GM13977 (cell line): ENCODE measurements at regions not wholly inside any gene's neighbourhood (a gene's known extent, or its start where the extent isn't known, plus 50 kb on each side); places are given as distances from the start of the nearest gene placed in this dataset.

Experiments used
- DNase-seq: peaks from one replicate; pipeline ENCODE4 v3.0.0; 2012; ENCODE audit warnings: low spot score
- in situ Hi-C: fragments of 300-500 bp; cut with MboI; formaldehyde crosslinking; loops from one replicate; pipeline ENCODE4 v1.12.0; 2022; ENCODE audit warnings: low sequenced_read_pairs, low pct_unique_long_range_greater_than_20kb, mixed read lengths, inconsistent platforms; ENCODE audit not compliant: unreplicated experiment
- TF ChIP-seq, protein P1 (sequence below): IDR thresholded peaks from 2 replicates; pipeline ENCODE4 v1.5.1; 2012; ENCODE audit warnings: mild to moderate bottlenecking, control low read depth; ENCODE audit not compliant: insufficient read depth; ENCODE audit errors: extremely low read depth, missing control alignments

DNA sequence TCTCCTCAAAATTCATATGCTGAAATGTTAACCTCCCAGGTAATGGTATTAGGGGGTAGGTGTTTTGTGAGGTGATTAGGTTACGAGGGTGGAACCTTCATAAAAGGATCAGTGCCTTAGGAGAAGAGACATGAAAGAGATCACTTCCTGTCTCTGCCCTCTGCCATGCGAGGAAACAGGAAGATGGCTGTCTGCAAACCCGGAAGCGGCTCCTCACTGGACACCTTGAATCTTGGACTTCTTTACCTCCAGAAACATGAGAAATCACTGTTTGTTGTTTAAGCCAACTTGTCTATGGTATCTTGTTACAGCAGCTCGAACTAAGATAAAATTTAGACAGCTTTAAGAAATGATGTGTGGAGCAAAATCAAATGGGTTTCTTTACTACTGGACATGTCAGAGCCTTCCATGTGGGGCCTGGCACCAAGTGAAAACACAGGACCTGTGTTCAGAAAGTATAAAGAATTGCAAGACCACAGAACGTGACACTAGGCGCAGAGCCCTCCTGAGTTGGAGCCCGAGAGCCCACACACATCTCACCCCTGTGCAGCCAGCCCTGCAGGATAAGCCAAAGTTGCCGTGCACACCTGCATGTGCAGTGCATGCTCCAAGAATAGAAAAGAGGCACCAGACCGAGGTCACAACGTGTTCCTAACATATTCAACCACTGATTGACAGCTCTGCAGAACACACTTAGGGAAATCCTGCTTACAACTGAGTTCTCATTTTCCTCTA lies 112.5 kb upstream of the UQCRFS1 start:
- in situ Hi-C loops: no loop called here
- no peak for DNase-seq
- TF ChIP-seq, protein P1, sequence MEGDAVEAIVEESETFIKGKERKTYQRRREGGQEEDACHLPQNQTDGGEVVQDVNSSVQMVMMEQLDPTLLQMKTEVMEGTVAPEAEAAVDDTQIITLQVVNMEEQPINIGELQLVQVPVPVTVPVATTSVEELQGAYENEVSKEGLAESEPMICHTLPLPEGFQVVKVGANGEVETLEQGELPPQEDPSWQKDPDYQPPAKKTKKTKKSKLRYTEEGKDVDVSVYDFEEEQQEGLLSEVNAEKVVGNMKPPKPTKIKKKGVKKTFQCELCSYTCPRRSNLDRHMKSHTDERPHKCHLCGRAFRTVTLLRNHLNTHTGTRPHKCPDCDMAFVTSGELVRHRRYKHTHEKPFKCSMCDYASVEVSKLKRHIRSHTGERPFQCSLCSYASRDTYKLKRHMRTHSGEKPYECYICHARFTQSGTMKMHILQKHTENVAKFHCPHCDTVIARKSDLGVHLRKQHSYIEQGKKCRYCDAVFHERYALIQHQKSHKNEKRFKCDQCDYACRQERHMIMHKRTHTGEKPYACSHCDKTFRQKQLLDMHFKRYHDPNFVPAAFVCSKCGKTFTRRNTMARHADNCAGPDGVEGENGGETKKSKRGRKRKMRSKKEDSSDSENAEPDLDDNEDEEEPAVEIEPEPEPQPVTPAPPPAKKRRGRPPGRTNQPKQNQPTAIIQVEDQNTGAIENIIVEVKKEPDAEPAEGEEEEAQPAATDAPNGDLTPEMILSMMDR: no peak

- TF ChIP-seq, protein P1: no peak
- in situ Hi-C loops: no loop called here
These were observed 113.4 kb upstream of the UQCRFS1 start for GRCh38 chr19:29326351-29326750.

DNA sequence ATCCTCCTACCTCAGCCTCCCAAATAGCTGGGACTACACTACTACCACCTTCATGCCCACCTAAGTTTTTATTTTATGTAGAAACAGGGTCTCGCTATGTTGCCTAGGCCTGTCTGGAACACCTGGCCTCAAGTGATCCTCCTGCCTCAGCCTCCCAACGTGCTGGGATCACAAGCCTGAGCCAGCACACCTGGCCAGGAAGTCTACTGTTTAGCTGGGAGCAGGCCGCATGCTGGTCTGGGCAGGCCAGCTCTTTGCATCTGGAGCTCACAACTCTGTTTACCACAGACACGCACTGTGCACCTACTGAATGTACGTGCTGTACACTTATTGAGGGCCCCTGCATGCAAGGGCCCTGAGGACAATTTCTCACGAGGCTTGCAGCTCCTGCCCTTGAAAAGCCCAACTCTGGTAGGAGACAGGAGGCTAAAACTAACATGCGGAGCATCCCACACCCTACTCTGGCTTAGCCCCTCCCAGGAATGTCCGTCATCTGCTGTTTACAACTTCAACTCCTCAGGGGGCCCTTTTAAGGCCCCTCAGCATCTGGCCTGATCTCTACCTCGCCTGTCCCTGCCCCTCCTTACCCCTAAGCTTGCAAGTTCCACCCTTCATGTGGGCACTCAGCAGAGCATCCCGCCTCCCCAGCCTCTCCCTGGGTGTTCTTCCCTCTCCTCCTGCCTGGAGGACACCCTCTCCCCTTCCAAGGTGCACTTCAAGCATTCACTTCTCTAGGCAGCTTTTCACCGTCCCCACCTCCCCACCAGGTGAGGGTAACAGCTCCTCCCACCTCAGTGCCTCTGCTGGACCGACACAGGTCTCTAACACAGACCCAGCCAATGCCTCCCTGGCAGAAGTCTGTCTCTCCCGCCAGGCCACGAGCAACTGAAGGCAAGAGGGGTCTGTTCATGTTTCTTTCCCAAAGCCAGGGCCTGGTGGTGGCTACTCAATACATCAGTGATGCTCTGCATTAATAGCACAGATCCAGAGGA lies 114.2 kb upstream of the UQCRFS1 start:
- no peak for DNase-seq
- in situ Hi-C loops: no loop called here
- TF ChIP-seq, protein P1: no peak

More at GRCh38 chr19:29326351-29326750, 113.4 kb upstream of the UQCRFS1 start:
- DNase-seq: no peak

DNA sequence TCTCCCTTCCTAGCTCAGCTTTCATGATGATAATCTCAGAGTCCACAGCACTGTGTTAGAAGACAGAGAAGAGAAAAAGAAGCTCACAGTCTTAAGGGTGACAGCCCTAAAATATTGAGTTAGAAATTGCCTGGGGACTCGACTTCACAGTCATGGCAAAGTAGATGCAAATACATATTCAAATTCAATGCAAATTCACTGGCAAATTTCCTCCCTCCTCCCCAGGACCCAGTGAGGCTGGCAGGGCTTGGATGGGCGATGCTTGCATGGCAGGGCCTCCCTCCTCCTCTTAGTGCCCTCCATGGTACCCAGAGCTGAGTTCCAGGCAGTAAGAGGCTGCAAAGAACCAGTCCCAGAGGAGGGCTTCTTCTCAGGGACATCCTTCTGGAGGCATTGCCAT lies 115.6 kb upstream of the UQCRFS1 start:
- DNase-seq: no peak
- TF ChIP-seq, protein P1: no peak
- in situ Hi-C loops: no loop called here

DNA sequence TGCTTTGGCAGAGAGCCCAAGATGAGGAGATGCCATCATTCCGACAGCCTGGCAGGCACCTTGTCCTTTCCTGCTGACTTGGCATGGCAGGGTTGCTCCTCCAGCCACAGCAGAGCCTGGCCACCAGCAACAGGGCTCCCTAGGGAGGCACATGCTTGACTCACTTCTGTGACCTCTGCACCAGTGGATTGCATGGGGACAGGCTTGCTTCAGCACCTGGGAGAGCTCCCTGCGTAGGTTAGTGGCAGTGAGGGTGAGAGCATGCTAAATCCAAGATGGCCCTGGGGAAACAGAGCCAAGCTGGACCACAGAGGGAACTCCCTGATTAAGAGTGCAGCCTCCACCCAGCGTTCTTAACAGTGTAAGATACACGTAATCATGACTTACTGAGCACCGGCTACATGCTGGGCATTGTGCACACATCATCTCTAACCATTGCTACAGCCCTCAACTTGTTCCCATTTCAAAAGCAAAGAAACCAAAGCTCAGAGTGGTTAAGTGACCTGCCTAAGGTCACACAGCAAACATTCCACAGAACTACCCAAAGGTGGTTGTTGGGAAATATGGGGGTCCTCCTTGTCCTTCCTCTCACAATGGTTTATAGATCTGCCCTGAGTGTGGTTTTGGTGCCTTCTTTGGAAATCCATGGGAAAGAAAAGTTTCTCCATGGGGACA lies 116.6 kb upstream of the UQCRFS1 start:
- TF ChIP-seq, protein P1: no peak
- in situ Hi-C loops: no loop called here
- DNase-seq: no peak

- TF ChIP-seq, protein P1: no peak
- in situ Hi-C loops: no loop called here
- no peak for DNase-seq
These were observed 123.5 kb upstream of the UQCRFS1 start for GRCh38 chr19:29336425-29336824.
